Dermis microvascular lymphatic vessel endothelial cell (primary cell): ENCODE measurements at regions not wholly inside any gene's neighbourhood (a gene's known extent, or its start where the extent isn't known, plus 50 kb on each side); places are given as distances from the start of the nearest gene placed in this dataset.
"Not testable (repeated sequence)": the region's sequence is repeated elsewhere in the genome, so short reads cannot be mapped to it uniquely, and the experiment has no call there.

Experiments used
- DNase-seq, 2 donors: peaks; one replicate each; pipeline versions ENCODE4 v3.0.0 to v3.0.0-alpha.2; 2010; ENCODE audit warnings: low read depth in 2 of 2

DNA sequence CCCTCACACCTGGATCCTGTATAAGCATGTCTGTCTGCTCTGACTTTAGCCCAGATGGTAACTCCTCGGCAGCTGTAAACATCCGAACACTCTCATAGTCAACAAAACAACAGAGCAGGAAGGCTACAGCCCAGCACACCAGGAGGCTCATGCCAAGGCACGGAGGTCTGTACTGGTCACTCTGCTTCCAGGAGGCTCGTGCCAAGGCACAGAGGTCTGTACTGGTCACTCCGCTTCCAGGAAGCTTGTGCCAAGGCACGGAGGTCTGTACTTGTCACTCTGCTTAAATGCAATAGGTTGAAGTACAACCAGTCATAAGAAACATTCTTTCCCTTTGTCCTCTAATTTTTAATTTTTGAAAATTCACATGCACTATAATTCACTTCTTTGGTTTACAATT is 190.1 kb upstream of the CDH4 start:
- DNase-seq = no peak

- DNase-seq = no peak
These were observed 186.2 kb upstream of the CDH4 start for GRCh38 chr20:61065853-61066252.

DNA sequence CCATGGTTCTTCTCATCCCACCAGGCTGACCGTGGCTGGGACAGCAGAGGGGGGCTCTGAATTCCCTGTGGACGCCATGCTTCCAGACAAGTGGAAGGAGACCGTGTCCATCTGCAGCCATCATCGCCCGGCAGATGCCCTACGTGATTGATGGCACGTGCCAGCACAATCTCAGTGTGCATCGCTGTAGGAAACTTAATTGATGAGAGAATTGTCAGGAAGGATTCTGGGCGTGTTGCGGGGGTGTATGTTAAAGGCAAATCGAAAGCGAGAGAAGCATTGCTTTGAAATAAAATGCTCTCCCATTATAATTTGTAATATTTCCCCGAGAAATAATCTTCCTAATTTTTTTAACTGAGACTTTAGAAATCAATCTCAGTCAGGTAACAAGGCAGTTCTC is 185.5 kb upstream of the CDH4 start:
- no peak for DNase-seq

- no peak for DNase-seq
These were observed 184.8 kb upstream of the CDH4 start for GRCh38 chr20:61067221-61067620.

DNA sequence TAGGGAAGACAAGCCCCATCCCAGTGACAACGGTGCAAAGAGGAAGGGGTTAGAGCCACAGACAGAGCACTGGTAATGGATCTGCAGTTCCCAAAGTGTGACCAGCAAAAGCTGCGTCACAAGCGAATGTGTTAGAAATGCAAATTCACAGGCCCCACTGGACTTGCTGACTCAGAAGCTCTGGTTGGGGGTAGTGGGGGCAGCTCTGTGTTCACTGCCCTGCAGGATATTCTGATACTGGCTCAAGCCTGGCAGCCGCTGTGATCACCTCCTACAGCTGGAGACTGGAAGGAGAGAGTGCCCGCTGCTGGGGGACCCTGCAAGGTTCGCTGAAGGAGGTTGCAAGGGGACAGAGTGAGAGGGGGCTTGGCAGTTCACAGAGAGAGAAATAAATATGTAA is 179.7 kb upstream of the CDH4 start:
- no peak for DNase-seq

DNA sequence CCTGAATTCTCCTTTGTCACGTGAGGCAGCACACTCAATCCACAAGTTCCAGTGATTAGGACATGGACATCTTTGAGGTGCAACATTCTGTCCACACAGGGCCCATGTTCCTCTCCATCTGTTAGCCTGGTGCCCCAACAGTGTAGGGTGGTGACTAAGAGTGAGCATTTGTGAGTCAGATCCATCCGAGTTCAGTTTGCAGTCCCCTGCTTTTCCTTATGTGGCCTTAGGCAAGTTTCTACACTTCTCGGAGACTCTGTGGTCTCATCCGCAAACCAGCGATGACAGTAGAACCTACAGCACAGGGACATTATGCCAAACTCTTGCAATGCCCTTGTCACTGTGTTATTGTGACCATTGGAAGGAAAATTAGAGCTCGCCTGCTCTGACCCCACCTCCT is 178.7 kb upstream of the CDH4 start:
- no peak for DNase-seq

DNA sequence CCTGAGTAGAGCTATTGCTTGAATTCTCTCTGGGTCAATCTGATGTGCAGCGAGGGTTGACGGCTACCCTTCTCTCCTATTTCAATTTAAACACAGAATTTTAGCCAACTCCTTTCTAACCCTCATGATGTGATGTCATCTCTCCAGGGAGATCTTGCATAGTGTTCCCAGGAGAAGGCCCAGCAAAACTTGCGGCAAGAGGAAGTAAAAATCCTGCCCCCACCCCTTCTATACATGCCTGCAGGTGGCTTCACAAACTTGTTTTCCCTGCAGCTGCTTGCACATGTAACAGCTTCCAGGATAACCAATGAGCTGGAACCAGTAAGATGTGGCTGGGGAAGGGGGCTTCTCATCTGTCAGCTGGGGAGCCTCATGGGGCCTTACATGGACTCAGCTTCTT is 169.3 kb upstream of the CDH4 start:
- no peak for DNase-seq

GRCh38 chr20:61083431-61083830 is 168.6 kb upstream of the CDH4 start:
- no peak for DNase-seq

DNA sequence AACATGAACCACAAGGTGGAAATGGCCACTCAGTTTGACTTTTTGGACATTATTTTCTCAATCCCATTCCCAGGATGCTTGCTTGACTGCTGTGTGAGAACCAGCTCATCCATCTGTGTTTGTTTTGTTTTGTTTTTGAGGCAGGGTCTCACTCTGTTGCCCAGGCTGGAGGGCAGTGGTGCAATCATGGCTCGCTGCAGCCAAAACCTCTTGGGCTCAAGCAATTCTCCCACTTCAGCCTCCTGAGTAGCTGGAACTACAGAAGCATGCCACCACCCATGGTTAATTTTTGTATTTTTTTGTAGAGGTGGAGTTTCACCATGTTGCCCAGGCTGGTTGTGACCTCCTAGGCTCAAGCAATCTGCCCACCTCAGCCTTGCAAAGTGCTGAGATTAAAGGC is 166.0 kb upstream of the CDH4 start:
- DNase-seq = no peak

GRCh38 chr20:61090541-61090940 is 161.5 kb upstream of the CDH4 start:
- DNase-seq = no peak

DNA sequence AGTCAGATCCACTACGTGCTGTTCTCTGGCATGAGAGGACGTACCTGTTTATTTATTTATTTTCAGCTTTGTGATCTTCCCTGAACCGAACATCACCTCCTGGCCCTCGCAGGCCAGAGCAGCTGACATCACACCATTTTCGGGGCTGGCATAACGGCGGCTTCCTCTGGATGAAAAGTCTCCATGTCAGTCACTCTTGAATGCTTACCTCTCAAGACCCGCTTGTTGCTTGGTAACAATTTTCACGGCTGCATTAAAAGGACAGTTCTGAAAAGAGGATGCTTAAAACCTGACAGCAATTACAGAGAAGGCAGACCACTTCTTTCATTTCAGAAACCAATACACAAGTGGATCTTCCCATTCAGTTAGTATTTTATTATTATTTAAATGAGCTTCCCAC is 159.8 kb upstream of the CDH4 start:
- DNase-seq = no peak

DNA sequence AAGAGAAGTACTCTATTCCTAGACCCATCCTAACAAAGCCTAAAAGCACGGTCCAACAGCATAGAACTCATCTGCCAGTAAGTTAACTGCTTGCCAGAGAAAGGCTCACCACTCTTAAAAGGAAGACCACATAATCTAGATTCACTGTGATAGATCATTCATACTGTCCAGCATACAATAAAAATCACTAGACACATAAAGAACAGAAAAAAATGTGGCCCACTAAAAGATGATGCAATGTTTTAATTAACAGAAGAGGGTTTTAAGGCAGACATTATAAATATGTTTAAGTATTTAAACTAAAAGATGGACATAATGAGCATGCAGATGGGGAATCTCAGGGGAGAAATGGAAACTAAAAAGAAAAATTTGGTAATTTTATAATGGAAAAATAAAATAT is 157.5 kb upstream of the CDH4 start:
- DNase-seq = no peak

- DNase-seq = no peak
These were observed 155.6 kb upstream of the CDH4 start for GRCh38 chr20:61096463-61096862.

- DNase-seq = no peak
These were observed 152.3 kb upstream of the CDH4 start for GRCh38 chr20:61099806-61100205.

- DNase-seq = no peak
These were observed 151.6 kb upstream of the CDH4 start for GRCh38 chr20:61100489-61100888.

DNA sequence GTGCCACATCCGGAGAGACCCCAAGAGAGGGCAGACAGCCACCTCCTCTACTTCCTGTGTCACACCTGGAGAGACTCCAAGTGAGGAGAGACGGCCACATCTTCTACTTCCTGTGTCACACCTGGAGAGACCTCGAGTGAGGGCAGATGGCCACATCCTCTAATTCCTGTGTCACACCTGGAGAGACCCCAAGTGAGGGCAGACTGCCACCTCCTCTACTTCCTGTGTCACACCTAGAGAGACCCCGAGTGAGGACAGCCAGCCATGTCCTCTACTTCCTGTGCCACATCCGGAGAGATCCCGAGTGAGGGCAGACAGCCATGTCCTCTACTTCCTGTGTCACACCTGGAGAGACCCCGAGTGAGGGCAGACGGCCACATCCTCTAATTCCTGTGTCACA is 150.7 kb upstream of the CDH4 start:
- DNase-seq = not testable (repeated sequence)

GRCh38 chr20:61104232-61104631 is 147.8 kb upstream of the CDH4 start:
- no peak for DNase-seq

- no peak for DNase-seq
These were observed 146.7 kb upstream of the CDH4 start for GRCh38 chr20:61105395-61105794.

- DNase-seq = no peak
These were observed 145.6 kb upstream of the CDH4 start for GRCh38 chr20:61106438-61106837.

- no peak for DNase-seq
These were observed 142.7 kb upstream of the CDH4 start for GRCh38 chr20:61109221-61109805.

GRCh38 chr20:61112515-61112914 is 139.5 kb upstream of the CDH4 start:
- DNase-seq = no peak

GRCh38 chr20:61113731-61114130 is 138.3 kb upstream of the CDH4 start:
- DNase-seq = no peak

DNA sequence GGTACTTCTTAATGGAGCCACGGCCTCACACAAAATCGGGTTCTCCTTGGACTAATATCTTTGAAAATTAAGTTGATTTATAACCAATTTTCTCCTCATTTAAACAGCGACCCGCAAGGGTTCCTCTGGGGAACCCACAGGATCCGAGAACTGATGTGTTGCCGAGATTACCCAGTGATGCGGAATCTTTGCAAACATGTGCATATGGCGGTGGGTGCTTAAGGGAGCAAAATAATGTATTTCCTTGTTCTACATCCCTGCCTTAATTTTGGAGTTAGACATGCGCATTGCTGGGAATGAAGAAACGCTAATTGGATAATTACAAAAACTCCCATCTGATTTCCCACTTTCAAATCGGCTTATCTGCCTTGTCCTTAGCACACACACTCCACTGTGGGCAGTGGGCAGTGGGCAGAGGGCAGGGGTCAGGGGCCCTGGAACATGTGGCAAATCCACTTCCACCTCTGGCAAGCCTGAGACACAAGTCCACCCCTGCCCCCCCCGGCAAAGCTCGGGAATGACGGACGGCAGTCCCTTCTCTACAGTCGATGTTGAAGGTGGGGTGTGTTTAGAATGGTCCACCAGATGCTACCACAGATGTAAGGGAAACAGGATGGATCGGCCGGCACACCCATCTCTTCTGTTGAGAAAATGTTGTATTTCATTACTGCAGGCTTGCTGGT is 137.4 kb upstream of the CDH4 start:
- DNase-seq = no peak
